Astrocyte (in vitro differentiated cells and primary cell): ENCODE measurements at regions not wholly inside any gene's neighbourhood (a gene's known extent, or its start where the extent isn't known, plus 50 kb on each side); places are given as distances from the start of the nearest gene placed in this dataset.

Source experiments
- EZH2 ChIP-seq: IDR thresholded peaks from 2 replicates; pipeline ENCODE4 v1.6.1; 2012; ENCODE audit warnings: mild to moderate bottlenecking, low read length, inconsistent platforms; ENCODE audit not compliant: insufficient read depth
- TF ChIP-seq, protein P1 (sequence below): IDR thresholded peaks from 2 replicates; pipeline ENCODE4 v1.5.1; 2011; ENCODE audit warnings: low read depth, mild to moderate bottlenecking, inconsistent platforms, low read length, moderate library complexity; ENCODE audit not compliant: insufficient read depth

DNA sequence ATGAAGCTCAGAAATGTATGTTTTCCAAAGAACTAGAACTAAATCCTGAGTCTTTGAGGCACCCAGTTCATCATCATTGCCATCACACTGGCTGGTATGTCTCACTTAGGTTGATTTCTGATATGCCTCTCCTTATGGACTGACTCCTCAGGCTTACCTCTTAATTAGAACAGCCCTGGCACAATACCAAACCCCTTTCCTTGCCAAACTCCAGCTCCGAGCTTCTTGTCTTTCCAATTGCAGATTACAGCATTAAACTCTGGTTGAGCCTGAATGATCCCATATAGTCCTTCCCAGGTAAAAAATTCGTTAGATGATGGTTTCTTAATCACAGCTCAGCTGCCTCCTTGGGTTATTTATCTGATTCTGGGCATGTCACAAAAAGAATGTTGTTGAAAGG lies 66.3 kb downstream of the RTP4 start:
- TF ChIP-seq, protein P1, sequence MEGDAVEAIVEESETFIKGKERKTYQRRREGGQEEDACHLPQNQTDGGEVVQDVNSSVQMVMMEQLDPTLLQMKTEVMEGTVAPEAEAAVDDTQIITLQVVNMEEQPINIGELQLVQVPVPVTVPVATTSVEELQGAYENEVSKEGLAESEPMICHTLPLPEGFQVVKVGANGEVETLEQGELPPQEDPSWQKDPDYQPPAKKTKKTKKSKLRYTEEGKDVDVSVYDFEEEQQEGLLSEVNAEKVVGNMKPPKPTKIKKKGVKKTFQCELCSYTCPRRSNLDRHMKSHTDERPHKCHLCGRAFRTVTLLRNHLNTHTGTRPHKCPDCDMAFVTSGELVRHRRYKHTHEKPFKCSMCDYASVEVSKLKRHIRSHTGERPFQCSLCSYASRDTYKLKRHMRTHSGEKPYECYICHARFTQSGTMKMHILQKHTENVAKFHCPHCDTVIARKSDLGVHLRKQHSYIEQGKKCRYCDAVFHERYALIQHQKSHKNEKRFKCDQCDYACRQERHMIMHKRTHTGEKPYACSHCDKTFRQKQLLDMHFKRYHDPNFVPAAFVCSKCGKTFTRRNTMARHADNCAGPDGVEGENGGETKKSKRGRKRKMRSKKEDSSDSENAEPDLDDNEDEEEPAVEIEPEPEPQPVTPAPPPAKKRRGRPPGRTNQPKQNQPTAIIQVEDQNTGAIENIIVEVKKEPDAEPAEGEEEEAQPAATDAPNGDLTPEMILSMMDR: no peak
- no peak for TF ChIP-seq EZH2
